GM21515 (cell line): ENCODE measurements at regions not wholly inside any gene's neighbourhood (a gene's known extent, or its start where the extent isn't known, plus 50 kb on each side); places are given as distances from the start of the nearest gene placed in this dataset.

Source experiments
- ATAC-seq: cut with Tn5 transposase; IDR thresholded peaks from one replicate; pipeline ENCODE4 v1.9.1; 2021; ENCODE audit not compliant: unreplicated experiment

- no peak for ATAC-seq
These were observed 592.9 kb upstream of the C9orf72 start for GRCh38 chr9:28166179-28166578.

- ATAC-seq: no peak
These were observed 603.9 kb upstream of the C9orf72 start for GRCh38 chr9:28177142-28177541.

GRCh38 chr9:28177925-28178324 lies 604.6 kb upstream of the C9orf72 start:
- no peak for ATAC-seq

- no peak for ATAC-seq
These were observed 606.6 kb upstream of the C9orf72 start for GRCh38 chr9:28179893-28180292.

GRCh38 chr9:28190981-28191380 lies 617.7 kb upstream of the C9orf72 start:
- ATAC-seq: no peak

GRCh38 chr9:28197653-28198052 lies 624.4 kb upstream of the C9orf72 start:
- no peak for ATAC-seq

- no peak for ATAC-seq
These were observed 629.8 kb upstream of the C9orf72 start for GRCh38 chr9:28203036-28203435.

GRCh38 chr9:28206280-28206679 lies 633.0 kb upstream of the C9orf72 start:
- no peak for ATAC-seq

- ATAC-seq: no peak
These were observed 634.4 kb upstream of the C9orf72 start for GRCh38 chr9:28207657-28208056.

GRCh38 chr9:28209130-28209529 lies 635.8 kb upstream of the C9orf72 start:
- no peak for ATAC-seq

- ATAC-seq: no peak
These were observed 639.7 kb upstream of the C9orf72 start for GRCh38 chr9:28212979-28213378.

- ATAC-seq: no peak
These were observed 642.4 kb upstream of the C9orf72 start for GRCh38 chr9:28215536-28216299.

GRCh38 chr9:28232686-28233085 lies 659.4 kb upstream of the C9orf72 start:
- ATAC-seq: no peak

- ATAC-seq: no peak
These were observed 661.0 kb upstream of the C9orf72 start for GRCh38 chr9:28234133-28234893.

GRCh38 chr9:28234894-28235277 lies 661.6 kb upstream of the C9orf72 start:
- ATAC-seq: no peak

GRCh38 chr9:28249424-28249823 lies 676.1 kb upstream of the C9orf72 start:
- ATAC-seq: no peak

GRCh38 chr9:28255174-28255573 lies 681.9 kb upstream of the C9orf72 start:
- no peak for ATAC-seq

- ATAC-seq: no peak
These were observed 687.0 kb upstream of the C9orf72 start for GRCh38 chr9:28260330-28260729.

GRCh38 chr9:28264368-28264767 lies 691.1 kb upstream of the C9orf72 start:
- no peak for ATAC-seq

- ATAC-seq: no peak
These were observed 694.1 kb upstream of the C9orf72 start for GRCh38 chr9:28267351-28267750.

- ATAC-seq: no peak
These were observed 696.9 kb upstream of the C9orf72 start for GRCh38 chr9:28270156-28270555.

GRCh38 chr9:28272127-28272526 lies 698.8 kb upstream of the C9orf72 start:
- no peak for ATAC-seq
